ENCODE measurements at regions not wholly inside any gene's neighbourhood (a gene's known extent, or its start where the extent isn't known, plus 50 kb on each side); places are given as distances from the start of the nearest gene placed in this dataset.

DNA sequence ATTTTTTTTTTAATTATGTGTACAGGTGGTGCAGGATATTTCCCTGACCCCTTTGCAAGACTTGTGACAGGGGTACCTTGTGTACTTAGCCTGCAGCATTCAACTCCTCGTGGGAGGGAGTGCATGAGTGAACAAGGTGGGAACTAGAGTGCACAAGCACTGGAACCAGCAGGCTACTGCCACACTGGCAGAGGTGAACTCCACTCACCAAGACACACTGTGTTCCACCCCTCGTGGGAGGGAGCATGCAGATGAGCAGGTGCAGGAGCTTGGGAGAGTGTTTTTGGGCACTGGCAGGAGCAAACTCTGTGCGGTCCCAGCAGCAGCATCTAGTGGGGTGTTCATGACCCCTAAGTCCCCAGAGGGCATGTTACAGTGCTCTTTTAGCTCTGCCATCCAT is 282.7 kb upstream of the PLET1 start:
- DNase-seq, result no peak

- DNase-seq, result no peak
Observed at GRCh38 chr11:112548641-112549040, 288.0 kb upstream of the PLET1 start.

GRCh38 chr11:112553205-112553731 is 292.6 kb upstream of the PLET1 start:
- DNase-seq, result no peak

DNA sequence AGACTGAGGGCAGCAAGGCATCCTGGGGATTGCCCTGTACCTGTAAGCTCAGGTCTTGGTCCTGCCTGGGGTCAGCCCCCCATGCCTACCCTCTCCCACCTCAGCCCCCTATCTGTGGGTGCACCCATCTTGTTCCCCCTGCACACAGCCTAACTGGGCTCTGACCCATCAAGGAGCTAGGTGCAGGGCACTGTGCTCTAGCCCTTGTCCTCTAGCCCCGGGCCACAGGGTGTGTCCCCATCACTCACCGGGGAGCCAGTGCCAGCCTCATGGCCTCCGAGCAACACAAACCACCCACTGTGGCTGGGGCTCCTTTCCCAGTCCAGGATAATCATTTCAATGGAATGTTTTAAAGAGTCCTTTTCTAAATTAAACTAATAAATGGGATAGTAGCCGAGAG is 293.9 kb upstream of the PLET1 start:
- no peak for DNase-seq

- peak; percentile 24 to 66 for DNase-seq
Observed at GRCh38 chr11:112555491-112556364, 295.1 kb upstream of the PLET1 start.

DNA sequence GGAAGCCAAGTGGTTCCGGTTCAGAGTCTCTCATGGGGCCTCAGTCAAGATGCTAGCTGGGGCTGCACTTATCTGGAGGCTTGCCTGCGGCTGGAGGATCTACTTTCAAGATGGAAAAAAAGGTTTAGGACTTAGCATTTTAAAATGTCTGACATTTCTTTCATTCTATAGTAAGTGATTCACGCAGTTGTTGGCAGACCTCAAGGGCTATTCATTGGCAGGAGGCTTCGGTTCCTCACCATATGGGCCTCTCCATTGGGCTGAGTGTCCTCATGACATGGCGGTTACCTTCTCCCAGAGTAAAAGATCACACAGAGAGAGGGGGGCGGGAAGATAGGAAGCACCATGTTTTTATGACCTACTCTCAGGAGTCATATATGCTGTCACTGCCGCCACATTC is 298.0 kb upstream of the PLET1 start:
- DNase-seq, result peak in 1 of 2 experiments; percentile 50

GRCh38 chr11:112563808-112564207 is 303.1 kb upstream of the PLET1 start:
- no peak for DNase-seq

DNA sequence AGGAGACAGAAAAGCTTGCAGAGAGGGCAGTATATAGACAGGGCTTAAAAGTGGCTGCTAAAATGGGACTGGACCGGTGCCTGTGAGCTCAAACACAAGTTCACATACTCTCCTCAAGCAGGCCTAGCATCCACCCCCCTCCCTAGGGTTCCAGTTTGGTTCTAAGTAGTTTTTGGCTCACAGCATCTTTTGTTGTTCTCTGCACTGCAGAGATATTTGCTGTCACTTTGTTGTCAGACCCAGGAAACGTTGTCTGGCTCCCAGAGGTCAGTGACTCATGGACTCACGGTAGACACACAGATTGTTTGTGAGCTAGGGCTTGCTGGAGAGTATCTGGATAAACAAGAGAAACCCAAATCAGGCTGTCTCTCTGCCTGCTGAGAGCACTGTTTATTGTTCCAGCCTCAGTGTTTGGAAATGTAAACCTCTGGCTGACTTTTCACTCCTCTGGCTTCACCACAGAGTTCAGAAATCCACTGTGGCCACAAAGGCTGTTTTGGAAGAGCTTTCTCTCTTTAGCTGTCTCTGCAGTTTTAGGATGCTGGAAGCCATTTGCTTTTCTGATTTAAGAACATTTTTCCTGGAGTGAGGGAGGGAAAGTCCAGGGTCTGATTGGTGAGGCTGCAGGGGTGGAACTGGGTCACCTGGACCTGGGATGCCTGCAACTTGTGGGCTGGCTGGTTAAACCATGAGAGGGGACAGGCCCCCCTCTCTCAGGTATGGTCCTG is 303.7 kb upstream of the PLET1 start:
- DNase-seq, result no peak

DNA sequence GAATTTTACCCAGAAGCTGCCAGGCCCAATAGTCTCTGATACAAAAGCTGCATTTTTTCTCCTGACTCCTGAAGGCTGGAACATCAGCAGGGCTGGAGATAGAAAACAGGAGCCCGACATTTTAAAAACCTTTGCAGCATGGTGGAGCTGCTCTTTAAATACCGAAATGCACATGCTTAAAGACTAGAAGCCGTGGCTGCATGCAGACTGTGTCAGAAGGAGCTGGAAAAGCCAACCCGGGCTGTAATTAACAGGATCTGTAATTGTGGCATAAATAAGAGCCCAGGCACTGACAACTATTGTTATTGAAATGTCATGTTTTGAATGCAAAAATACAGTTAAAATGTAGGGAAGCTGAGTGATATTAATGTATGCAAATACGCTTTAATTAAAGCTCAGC is 304.9 kb upstream of the PLET1 start:
- DNase-seq, result no peak

GRCh38 chr11:112566124-112566523 is 305.5 kb upstream of the PLET1 start:
- no peak for DNase-seq

DNA sequence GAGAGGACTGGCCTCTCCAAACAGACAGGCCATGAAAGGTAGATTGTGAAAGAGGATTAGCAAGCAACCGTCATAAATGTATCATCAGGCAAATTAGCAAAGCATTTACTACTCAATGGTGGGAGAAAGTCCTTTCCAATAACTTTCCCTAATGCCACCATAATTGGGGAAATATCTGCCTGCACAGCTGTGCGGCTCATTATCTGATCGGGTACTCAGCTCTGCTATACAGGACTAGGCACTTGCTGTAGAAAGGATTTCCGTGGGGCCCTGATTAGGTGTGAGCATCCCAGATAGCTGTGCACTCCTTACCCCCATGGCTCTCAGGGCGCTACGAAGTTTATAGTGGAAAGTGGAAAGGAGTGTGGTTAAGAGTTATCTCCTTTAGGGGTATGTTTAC is 309.7 kb upstream of the PLET1 start:
- no peak for DNase-seq

DNA sequence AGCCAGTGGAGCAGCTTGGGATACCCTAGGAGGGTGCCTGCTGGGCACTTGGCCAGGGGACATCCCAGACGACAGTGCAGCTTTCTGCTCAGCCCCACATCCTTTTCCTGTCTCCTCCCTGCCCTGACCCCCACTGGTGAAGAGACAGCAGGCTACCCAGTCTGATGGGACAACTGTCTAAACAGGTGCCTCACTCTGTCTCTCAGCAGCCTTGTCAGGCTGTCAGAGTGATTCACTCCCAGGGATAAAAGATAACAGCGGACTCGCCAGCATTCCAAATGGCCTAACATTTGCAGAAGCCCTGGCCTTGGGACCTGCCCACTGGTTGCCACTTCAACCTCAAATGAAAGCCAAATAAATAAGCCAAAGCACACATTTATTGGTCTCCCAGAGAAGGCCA is 318.6 kb upstream of the PLET1 start:
- DNase-seq, result no peak

DNA sequence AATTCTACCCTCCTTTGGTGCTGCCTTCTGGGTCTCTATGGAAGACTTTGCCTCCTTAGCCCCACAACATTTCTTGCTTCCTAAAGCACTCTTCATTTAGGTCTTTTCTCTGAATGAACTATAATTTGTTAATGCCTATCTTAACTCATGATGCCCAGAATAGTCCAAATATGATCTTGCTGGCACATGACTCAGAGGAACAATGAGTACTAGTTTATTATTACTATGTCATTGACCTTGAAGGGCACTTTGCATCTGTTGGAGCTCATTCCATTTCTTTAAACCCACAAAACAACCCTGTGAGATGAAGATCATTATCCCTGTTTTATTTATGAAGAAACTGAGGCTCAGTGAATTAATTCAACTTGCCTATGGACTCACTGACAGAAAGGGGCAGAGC is 320.2 kb upstream of the PLET1 start:
- DNase-seq, result no peak

- DNase-seq, result no peak
Observed at GRCh38 chr11:112581747-112582146, 321.1 kb upstream of the PLET1 start.

DNA sequence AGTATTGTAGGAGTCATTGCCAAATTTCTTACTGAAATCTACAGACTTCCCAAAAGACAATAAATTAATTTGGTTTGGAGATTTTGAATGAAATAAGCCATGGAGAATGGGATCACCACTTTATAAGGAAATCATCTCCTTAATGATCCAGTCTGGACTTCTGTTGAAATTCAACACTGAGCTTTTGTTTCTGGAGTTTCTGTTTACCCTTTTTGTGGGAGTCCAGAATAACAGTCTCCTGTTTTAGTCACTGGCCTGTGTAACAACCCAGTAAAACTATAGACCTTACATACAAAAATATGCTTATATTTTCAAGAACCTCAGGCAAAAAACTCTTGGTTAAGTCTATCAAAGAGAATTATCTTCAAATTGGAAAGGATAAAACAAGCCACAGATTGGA is 321.7 kb upstream of the PLET1 start:
- no peak for DNase-seq

DNA sequence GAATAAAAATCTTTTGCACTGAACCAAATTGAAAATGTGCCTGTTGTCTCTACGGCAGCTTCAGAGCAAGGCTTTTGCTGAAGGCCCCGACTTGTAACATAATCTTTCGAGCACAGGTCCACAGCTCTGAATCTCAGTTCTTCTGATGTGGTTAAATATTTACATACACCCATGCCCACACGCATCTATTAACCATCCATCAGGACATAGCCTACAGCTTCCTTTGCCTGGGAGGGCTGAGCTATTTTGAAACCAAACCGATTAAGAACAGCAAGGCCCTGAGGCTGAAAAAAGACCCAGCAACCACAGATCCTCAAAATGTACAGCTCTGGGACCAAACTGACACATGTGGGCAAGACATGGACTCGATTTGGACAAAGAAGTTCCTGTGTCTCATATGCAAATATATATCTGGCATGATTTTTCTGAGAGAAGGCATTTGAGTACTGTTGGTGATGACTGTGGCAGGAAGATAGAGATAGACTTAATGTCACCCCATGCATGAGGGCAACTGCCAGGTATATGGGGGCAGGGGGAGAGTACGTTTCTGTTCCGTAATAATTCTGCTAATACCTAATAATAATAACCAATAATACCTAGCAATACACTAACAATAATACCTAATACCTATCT is 322.7 kb upstream of the PLET1 start:
- DNase-seq, result no peak

DNA sequence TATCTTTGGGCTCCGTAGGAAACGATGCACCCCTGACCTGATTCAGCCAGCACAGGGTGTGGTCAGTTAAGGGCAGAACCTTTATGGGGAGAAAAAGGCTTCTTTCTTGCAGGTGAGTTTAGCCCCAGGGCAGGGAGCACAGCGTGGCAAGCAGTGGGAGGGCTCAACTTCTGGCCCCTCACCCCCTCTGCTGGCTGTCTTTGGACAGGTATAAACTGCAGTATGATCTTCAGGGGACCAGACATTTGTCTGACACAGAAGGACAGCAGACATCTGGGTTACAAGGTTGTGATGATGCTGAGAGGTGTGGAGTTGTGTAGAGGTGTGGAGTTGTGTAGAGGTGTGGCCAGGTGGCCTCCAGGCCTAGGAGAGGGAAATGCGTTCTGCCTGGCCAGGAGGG is 324.0 kb upstream of the PLET1 start:
- no peak for DNase-seq

- DNase-seq, result no peak
Observed at GRCh38 chr11:112587664-112588063, 327.0 kb upstream of the PLET1 start.

- DNase-seq, result peak; percentile 91 to 95
Observed at GRCh38 chr11:112588252-112588694, 327.6 kb upstream of the PLET1 start.

DNA sequence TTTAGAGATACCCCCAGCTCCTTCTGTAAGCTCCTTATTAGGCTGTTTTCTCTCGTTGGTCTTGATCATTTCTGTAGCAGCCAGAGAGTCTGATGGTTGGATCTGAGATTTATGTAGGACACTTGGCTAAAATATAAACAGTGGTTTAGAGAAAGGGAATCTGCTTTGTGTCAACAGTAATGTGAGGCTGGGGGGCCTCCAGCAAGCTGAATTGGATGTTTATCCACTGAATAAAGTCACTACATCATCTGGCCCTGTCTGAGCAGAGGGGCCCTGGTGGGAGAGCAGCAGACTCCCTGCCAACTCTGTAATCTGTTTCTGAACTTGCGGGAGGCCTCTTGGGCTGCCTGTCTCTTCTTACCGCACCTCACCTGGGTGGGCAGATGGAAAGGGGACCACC is 328.5 kb upstream of the PLET1 start:
- DNase-seq, result no peak

GRCh38 chr11:112590764-112591163 is 330.1 kb upstream of the PLET1 start:
- DNase-seq, result no peak

DNA sequence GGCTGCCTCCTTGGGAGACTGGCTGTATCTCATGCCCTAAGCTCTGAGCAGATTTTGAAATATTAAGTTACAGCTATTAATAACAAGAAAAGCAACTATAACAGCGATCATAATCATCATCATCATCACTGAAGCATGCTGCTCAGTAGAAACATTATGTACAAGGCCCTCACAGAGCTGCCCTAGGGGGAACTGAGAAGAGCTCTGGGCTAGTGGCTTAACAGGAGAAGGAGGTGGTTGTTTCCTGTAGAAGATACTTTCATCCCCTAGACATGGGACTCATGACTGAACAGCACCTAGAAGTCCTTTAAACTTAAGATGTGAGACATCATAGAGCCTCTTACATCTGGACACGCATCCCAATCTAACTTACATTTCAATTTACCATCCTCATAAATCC is 332.8 kb upstream of the PLET1 start:
- DNase-seq, result no peak

DNA sequence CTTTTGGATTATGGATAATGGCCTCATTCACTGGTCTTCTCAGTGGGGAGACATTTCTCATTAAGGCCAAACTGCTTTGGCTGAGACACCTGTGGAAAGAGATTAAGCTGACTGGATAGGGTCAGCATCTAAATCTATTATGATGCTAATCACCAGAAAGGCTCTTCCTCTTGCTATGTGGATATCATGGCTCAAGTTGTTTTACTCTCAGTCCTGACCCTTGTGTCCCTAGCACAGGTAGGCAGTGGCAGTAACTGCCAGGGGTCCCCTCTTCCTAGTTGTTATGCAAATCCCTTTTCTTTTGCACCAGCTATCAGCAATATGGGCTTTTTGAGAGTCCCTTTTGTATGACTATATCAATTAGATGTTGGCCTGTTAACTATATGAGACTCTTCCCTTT is 335.7 kb upstream of the PLET1 start:
- no peak for DNase-seq
